WI38 (cell line): ENCODE measurements at regions not wholly inside any gene's neighbourhood (a gene's known extent, or its start where the extent isn't known, plus 50 kb on each side); places are given as distances from the start of the nearest gene placed in this dataset.
"Not testable (repeated sequence)": the region's sequence is repeated elsewhere in the genome, so short reads cannot be mapped to it uniquely, and the experiment has no call there.

Source experiments
- H3K4me3 ChIP-seq: 2 replicates; pipeline ENCODE4 v1.5.1; 2011; ENCODE audit warnings: low read depth, mild to moderate bottlenecking, control low read depth, low read length
- TF ChIP-seq, protein P1 (sequence below): IDR thresholded peaks from 2 replicates; pipeline ENCODE4 v1.5.1; 2012; ENCODE audit warnings: low read depth, mild to moderate bottlenecking, control low read depth, low read length

DNA sequence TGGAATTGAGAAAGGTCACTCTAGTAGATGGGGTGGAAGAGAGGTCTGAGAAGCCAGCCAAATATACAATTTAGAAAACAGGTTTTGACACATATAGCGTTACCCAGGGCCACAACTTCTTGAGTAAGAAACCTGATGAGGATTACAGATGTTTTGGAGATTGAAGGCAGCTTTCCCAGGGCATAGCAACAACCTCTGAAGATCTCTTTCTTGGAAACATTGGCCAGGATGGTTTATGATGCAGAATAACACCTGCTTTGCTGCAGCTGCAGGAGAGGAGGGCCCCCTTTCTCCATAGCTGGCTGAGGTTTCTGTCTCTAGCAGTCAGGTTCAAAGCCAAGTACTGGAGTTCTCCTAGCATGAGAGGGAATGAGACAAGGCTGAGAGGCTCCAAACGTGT is 75.1 kb upstream of the NUP50 start:
- TF ChIP-seq, protein P1, sequence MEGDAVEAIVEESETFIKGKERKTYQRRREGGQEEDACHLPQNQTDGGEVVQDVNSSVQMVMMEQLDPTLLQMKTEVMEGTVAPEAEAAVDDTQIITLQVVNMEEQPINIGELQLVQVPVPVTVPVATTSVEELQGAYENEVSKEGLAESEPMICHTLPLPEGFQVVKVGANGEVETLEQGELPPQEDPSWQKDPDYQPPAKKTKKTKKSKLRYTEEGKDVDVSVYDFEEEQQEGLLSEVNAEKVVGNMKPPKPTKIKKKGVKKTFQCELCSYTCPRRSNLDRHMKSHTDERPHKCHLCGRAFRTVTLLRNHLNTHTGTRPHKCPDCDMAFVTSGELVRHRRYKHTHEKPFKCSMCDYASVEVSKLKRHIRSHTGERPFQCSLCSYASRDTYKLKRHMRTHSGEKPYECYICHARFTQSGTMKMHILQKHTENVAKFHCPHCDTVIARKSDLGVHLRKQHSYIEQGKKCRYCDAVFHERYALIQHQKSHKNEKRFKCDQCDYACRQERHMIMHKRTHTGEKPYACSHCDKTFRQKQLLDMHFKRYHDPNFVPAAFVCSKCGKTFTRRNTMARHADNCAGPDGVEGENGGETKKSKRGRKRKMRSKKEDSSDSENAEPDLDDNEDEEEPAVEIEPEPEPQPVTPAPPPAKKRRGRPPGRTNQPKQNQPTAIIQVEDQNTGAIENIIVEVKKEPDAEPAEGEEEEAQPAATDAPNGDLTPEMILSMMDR = no peak
- no peak overlapping the region for H3K4me3 ChIP-seq

DNA sequence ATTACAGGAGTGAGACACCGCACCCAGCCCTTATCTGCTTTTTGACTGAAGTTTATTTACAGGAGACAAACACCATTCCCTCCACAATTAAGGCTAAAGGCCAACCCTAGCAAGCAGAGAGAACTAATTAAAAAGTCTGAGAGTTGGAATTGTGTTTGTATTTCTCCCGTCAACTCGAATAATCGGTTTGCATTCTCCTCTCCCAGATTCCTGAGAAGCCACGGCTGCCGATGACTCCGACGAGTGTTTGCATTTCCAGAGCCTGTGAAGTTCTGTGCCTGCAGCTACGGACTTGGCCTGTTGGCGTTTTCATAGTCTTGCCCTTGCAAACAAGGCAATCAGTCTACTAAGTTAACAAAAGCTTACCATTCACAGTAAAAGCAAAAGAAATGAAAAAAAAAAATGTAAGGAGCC is 73.2 kb upstream of the NUP50 start:
- TF ChIP-seq, protein P1 = no peak
- no peak overlapping the region for H3K4me3 ChIP-seq

DNA sequence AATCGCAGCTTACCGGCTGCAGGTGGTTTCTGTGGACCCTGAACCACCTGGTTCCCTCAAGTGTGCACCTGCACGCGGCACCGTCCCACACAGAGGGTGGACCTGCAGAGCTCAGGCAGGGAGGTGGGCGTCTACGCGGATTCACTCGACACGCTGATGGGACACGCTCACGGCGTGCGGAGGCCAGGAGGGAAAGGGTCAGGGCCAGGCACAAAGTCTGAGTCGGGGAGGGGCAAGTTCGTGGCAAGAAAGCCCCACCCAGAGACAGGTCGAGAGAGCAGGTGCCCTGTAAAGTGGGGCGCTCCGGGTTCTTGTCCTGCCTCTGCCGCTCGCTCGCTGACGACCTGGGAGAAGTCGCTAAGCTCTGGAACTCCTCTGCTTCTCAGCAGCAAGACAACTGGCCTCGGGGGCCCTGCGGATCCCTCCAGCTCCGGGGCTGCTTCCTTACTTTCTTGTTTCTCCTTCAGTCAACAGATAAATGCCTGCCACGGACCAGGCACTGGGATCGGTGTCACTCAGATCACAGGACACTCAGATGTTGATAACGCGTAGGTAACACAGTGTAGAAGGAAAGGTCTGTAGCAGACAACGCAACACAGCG is 72.4 kb upstream of the NUP50 start:
- H3K4me3 ChIP-seq = no peak overlapping the region
- TF ChIP-seq, protein P1 = no peak

DNA sequence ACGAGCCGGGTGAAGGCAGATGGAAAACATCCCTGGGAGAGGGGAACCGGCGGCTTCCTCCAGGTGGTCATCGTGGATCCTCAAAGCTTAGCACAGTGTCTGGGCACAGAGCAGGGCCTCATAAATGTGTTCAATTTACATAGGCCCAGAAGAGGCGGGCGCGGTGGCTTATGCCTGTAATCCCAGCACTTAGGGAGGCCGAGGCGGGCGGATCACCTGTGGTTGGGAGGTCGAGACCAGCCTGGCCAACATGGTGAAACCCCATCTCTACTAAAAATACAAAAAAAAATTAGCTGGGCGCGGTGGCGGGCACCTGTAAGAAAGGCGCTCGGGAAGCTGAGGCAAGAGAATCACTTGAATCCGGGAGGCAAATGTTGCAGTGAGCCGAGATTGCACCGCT is 71.8 kb upstream of the NUP50 start:
- not testable (repeated sequence) for H3K4me3 ChIP-seq

DNA sequence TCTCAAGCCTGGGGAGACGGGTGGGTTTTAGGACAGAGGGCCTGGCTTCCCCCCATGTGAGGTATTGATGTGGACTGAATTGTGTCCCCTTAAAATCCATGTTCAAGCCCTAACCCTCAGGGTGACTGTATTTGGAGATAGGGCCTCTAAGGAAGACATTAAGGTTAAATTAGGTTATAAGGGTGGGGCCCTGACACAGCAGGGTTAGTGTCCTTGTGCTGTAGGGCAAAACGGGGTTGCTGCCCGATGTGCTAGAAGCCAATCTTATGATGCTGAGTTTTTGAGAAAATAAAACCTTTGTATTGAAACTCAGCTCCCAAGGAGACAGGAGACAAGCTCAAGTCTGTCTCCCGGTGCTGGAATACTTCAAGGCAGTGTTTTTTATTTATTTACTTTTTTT is 71.1 kb upstream of the NUP50 start:
- TF ChIP-seq, protein P1 = no peak
- no peak overlapping the region for H3K4me3 ChIP-seq

DNA sequence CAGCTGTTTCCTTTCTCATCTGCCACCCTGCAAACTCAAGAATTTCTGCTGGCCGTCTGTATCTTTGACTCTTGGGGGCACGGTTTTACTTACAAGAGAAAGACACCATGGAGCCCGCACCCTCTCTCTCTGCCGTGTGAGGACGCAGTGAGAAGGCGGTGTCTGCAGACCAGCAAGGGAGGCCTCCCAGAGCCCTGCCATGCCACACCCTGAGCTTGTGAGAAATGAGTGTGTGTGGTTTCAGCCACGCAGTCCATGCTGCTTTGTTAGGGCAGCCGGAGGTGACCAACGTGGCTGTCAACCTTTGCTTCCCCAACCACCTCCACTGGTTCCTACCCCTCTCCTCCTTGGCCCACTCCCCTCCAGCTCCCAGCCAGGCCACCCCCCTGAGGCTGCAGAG is 70.1 kb upstream of the NUP50 start:
- TF ChIP-seq, protein P1 = no peak
- no peak overlapping the region for H3K4me3 ChIP-seq

DNA sequence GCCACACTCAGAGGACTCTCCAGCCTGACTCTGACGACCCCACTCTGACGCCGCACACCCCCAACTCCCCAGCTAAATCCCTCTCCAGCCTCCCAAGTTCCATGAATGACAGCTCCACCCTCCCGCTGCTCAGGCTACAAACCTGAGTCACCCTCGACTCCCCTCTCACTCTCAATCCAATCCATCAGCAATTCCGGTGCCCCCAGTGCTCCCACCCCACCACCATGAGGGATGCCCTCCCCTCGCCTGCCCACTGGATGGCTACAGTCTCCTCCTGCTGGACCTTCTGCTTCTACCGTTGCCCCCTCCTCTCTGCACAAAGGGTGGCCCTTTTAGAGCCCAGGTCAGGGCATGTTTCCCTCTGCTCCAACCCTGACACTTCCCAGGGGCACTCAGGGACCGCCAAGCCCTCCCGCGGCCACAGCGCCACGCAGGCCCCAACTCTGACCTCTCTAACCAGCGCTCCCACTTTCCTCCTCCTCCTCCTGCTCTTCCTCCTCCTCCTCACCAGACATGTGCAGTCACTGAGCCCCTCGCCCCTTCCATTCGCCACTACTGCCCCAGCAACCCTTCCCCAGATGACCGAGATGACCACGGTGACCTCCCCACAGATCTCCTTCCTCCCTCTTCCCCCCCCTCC is 69.5 kb upstream of the NUP50 start:
- TF ChIP-seq, protein P1 = no peak
- H3K4me3 ChIP-seq = no peak overlapping the region

DNA sequence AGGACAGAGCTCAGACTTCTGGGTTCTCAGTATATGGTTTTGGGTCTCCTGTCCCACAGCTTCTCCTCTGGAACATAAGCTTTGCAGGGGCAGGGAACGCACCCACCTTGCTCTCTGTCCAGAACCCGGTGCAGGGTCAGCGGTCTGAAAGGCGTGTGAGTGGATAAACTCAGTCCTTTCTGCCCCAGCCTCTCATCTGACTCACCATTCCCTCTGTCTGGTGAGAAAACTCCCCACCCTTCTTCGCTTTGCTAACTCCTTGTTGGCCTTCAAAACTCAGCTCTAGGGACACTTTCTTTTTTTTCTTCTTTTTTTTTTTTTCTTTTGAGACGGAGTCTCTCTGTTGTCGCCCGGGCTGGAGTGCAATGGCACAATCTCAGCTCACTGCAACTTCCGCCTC is 68.9 kb upstream of the NUP50 start:
- TF ChIP-seq, protein P1 = no peak
- no peak overlapping the region for H3K4me3 ChIP-seq
